GM21367 (cell line): ENCODE measurements at regions not wholly inside any gene's neighbourhood (a gene's known extent, or its start where the extent isn't known, plus 50 kb on each side); places are given as distances from the start of the nearest gene placed in this dataset.

ENCODE experiments used
- ATAC-seq: cut with Tn5 transposase; IDR thresholded peaks from one replicate; pipeline ENCODE4 v1.9.1; 2021; ENCODE audit not compliant: unreplicated experiment

- ATAC-seq, result no peak
These were observed 1869.7 kb downstream of the STIM2 start for GRCh38 chr4:28730304-28730703.

GRCh38 chr4:28744066-28744465 lies 1883.4 kb downstream of the STIM2 start:
- ATAC-seq, result no peak

- no peak for ATAC-seq
These were observed 1893.7 kb downstream of the STIM2 start for GRCh38 chr4:28754376-28754775.

- ATAC-seq, result no peak
These were observed 1894.4 kb downstream of the STIM2 start for GRCh38 chr4:28755081-28755480.

- ATAC-seq, result no peak
These were observed 1898.4 kb downstream of the STIM2 start for GRCh38 chr4:28759064-28759463.

GRCh38 chr4:28760003-28760402 lies 1899.4 kb downstream of the STIM2 start:
- no peak for ATAC-seq

GRCh38 chr4:28772066-28772465 lies 1911.4 kb downstream of the STIM2 start:
- no peak for ATAC-seq

- no peak for ATAC-seq
These were observed 1912.1 kb downstream of the STIM2 start for GRCh38 chr4:28772788-28773187.

GRCh38 chr4:28774344-28774743 lies 1913.7 kb downstream of the STIM2 start:
- ATAC-seq, result no peak

- no peak for ATAC-seq
These were observed 1915.4 kb downstream of the STIM2 start for GRCh38 chr4:28776004-28776403.

GRCh38 chr4:28784188-28784587 lies 1923.5 kb downstream of the STIM2 start:
- no peak for ATAC-seq

GRCh38 chr4:28787947-28788346 lies 1927.3 kb downstream of the STIM2 start:
- no peak for ATAC-seq

GRCh38 chr4:28788929-28789490 lies 1928.4 kb downstream of the STIM2 start:
- ATAC-seq, result no peak

- ATAC-seq, result no peak
These were observed 1927.1 kb upstream of the PCDH7 start for GRCh38 chr4:28792917-28793597.

GRCh38 chr4:28799696-28800095 lies 1920.5 kb upstream of the PCDH7 start:
- ATAC-seq, result no peak

- ATAC-seq, result no peak
These were observed 1909.1 kb upstream of the PCDH7 start for GRCh38 chr4:28811025-28811424.

GRCh38 chr4:28822163-28822562 lies 1898.0 kb upstream of the PCDH7 start:
- ATAC-seq, result no peak

- ATAC-seq, result no peak
These were observed 1892.3 kb upstream of the PCDH7 start for GRCh38 chr4:28827866-28828265.

GRCh38 chr4:28831867-28832266 lies 1888.3 kb upstream of the PCDH7 start:
- ATAC-seq, result no peak

GRCh38 chr4:28832444-28832843 lies 1887.7 kb upstream of the PCDH7 start:
- ATAC-seq, result no peak

GRCh38 chr4:28834120-28834519 lies 1886.0 kb upstream of the PCDH7 start:
- ATAC-seq, result no peak

- ATAC-seq, result no peak
These were observed 1884.7 kb upstream of the PCDH7 start for GRCh38 chr4:28835501-28835900.

- ATAC-seq, result no peak
These were observed 1877.9 kb upstream of the PCDH7 start for GRCh38 chr4:28842271-28842670.
